Dermis blood vessel endothelial cell (primary cell): ENCODE measurements at regions not wholly inside any gene's neighbourhood (a gene's known extent, or its start where the extent isn't known, plus 50 kb on each side); places are given as distances from the start of the nearest gene placed in this dataset.
"Not testable (repeated sequence)": the region's sequence is repeated elsewhere in the genome, so short reads cannot be mapped to it uniquely, and the experiment has no call there.

Experiments used
- DNase-seq: peaks from one replicate; pipeline ENCODE4 v3.0.0; 2010

GRCh38 chr6:110558575-110558974 lies 82.2 kb upstream of the SLC22A16 start:
- no peak for DNase-seq

- no peak for DNase-seq
These were observed 80.8 kb upstream of the SLC22A16 start for GRCh38 chr6:110557199-110557598.

- DNase-seq: no peak
These were observed 80.1 kb upstream of the SLC22A16 start for GRCh38 chr6:110556317-110557110.

DNA sequence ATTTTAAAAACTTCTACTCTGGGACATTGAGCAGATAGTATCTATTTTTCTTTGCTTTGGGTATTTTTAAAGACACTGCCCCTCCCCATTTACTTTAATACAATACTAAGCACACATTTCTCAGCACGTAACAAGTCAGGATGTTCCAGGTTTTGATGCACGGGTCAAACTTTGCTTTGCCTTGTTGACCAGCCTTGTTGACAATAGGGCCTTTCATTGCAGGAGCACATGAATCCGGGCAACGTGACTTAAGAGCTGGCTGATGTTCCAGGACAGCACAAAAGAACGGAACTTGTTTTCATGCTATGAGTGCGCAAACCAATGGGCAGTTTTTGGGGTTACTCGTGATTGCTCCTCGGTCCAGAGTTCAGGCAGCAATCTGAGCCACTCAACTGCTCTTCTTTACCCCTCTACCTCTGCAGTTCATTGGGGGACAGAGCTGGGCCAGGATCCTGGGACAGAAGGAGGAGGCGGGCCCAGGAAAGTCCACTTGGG lies 78.6 kb upstream of the SLC22A16 start:
- no peak for DNase-seq

DNA sequence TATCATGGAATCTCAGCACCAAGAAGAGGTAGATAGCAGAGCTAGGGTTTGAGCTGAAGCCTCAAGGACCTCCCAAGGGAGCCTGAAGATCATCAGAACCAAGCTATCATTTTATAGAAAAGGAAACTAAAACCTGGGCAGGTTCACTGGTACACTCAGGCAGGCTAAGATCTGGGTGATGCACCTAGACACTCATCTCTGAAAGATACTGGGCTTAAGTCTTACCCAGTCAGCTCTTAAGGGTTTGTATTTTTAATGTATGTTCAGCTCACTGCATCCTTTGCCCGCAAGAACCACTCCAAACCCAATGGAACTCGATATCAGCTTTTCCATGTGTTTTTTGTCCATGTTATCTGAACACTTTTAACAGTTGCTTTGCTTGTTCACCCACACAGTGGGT lies 78.0 kb upstream of the SLC22A16 start:
- no peak for DNase-seq

DNA sequence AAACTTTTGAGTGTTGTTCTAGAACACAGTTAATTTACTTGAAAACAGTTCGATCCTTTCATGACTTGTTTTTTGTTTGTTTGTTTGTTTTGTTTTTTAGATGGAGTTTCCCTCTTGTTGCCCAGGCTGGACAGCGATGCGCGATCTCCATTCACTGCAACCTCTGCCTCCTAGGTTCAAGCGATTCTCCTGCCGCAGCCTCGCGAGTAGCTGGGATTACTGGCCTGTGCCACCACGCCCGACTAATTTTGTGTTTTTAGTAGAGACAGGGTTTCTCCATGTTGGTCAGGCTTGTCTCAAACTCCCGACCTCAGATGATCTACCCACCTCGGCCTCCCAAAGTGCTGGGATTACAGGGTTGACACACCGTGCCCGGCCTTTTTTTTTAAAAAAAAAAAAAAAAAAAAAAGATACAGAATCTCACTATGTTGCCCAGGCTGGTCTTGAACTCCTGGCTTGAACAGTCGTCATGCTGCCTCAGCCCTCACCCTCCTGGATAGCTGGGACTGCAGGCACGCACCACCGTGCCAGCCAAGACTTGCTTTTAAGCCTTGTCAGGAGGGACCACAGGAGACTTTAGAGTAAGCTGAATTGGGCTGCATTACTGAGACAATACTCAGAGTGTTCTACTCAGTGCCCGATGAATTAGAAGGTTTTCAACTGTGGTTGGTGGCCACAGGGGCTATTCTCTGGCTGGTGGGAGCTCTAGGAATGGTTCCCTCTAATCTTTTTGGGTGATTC lies 76.7 kb upstream of the SLC22A16 start:
- DNase-seq: no peak

DNA sequence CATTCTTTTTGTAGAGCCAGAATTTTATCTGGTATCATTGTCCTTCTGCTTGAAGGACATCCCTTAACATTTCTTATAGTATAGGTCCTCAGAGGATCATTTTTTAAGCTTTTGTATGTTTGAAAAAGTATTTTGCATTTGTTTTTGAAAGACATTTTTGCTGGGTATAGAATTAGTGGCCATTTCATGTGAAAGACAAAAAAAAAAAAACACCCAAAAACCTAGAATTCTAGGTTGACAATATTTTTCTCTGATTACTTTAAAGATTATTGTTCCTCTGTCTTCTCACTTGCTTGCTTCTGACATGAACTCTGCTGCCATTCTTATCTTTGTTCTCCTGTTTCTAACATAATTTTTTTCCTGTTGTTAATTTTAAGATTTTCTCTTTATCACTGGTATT lies 75.7 kb upstream of the SLC22A16 start:
- DNase-seq: no peak

DNA sequence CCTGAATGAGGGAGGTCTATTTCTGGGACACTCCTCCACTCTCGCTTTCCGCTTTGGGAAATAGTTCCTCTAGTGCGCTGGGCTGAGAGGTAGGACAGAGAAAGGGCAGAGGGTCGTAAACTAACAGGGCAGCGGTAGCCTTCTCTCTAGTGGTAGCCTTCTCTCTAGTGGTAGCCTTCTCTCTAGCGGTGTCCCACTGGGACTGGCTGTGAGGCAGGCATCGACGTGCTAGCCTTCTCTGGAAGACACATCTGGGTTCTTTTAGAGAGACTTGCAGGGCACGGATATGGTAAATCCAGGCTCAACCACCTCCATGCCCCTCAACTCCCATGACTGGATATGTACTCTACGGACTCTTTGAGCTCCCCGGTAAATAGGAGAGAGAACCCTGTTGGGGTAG lies 74.7 kb upstream of the SLC22A16 start:
- no peak for DNase-seq

DNA sequence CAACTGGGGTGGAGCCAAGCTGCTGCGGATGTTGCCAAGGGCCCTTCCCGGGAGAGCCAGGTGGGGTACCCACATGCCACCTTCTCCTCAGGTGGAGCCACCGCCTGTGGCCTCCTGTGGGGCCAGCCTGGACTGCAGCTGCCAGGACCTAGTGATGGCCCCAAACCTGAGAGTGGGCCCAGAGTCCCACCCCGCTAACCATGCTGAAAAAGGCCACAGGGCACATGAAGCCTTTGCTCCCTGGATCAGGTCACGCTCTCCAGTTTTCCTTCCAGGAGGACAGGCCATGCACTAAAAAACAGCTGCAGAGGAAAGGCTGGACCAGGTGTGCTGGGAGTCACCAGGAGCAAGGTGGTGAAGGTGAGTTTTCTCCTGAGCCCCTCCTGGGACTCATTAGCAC lies 73.9 kb upstream of the SLC22A16 start:
- DNase-seq: no peak

- no peak for DNase-seq
These were observed 72.9 kb upstream of the SLC22A16 start for GRCh38 chr6:110549277-110549676.

DNA sequence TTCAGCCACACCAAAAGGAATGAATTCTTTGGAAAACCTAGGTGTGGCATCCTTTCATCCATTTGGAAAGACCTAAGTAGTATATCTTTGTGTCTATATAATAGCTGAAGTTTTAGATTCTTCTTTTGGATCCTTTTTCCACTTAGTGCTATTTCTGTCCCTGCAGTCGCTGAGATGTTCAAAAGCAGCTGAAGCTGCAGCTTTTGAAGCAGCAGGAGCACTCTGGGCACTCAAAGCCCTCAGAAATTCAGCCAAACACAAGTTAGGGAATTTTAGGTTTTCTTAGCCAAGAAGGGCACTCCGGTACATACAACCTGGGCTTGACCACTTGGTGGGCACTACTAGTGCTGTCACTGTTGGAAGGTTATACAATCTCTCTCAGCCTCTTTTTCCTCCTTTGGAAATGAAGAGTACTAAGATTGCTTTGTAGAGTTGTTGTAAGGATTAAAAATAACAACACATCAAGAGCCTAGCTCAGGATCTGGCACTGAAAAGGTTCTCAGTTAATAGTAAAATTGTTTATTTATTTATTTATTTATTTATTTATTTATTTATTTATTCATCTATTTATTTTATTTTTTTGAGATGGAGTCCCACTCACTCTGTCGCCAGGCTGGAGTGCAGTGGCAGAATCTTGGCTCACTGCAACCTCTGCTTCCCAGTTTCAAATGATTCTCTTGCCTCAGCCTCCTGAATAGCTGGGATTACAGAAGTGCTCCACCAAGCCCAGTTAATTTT lies 71.9 kb upstream of the SLC22A16 start:
- no peak for DNase-seq

GRCh38 chr6:110547266-110547964 lies 71.0 kb upstream of the SLC22A16 start:
- no peak for DNase-seq

DNA sequence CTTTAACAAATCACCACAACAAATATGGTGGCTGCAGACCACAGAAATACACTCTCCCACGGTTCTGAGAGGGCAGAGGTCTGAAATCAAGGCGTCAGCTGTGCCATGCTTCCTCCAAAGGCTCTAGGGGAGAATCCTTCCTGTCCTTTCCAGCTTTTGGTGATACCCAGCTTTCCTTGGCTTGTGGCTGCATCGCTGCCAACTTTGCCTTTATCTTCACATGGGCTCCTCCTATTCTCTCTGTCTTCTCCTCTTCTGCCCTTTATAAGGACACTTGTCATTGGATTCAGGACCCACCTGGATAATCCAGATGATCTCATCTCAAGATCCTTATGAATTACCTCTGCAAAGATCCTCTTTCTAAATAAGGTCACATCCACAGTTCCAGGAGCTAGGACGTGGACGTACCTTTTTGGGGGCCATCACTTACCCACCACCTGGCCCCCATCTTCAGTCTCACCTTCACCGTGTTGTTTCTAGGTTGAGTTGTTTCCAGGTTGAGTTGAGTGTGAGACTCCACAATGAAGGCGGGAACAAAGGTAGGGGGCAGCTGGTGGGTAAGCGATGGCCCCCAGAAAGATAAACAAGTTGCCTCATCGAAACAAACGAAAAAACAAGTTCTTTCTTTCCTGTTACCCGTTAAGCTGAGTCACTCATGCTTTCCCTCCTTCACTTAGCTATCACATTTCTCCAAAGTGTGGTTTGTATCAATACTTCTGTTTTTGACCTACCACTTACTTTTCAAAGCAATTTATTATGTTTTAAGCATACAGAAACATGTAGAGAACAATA lies 68.9 kb upstream of the SLC22A16 start:
- no peak for DNase-seq

DNA sequence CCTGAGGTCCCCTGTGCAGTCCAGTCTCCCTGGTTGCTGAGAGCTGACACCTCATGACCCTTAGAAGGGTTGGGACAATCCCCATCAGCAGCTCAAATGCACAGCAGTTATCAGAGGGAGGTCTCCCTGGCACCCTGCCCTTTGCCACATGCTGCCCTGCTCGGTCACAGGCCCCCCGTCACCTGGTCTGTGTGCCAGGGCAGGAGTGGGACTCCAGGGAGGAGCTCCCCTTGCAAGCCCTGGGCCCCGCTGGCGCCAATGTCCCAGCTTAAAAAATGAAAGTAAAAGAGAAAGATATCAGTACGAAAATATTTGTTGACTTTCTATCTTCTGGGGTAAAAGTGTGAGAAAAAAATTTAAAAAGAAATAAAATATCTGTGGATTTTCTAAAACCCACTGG lies 68.1 kb upstream of the SLC22A16 start:
- DNase-seq: no peak

DNA sequence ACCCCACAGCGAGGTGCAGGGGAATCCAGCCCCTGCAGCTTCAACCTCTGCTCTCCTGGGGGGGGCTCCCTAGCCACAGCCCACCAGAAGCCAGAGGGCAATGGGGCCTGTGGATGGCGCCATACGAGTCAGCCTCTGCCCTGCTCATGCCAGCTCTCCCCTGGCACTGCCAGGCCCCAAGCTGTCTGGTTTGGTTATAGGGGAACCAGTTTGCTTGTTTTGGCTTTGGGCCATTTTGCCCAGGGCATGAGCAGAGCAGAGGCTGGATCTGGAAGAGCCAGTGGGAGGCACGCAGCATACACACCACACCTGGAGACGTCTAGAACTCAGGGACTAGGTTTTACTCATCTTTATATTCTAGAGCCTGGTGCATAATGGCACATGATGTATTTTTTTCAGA lies 66.7 kb upstream of the SLC22A16 start:
- no peak for DNase-seq

DNA sequence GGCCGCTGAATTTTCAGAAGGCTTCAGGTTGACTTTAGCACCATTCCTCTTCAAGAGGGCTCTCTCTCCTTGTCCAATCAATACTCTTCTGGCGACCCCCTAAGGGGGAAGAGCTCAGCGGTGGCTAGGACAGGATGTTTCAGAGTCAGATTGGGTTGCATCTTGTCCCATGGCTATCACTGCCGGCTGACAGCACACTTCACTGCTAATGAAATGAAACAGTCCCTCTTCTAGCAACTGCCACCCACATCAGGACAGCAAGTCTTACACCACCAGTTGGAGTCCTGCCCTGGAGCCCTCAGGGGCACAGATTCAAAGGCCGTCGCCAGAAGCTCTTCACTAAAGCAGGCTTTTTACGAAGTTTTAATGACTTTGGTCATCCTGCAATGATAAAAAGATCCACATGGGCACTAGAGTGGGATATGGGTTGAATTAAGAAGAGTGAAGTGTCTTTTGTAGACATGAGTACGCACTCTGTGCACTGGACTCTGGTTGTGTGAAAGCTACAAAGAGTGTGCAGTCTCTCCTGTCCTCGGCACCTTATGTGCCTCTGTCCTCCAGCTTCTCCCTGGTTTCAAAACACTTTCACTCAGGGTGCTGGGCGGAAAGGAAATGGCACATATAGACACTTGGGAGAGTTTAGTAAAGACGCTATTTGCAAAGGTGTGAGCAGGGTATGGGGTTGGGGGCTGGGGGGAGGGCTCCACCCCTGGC lies 66.1 kb upstream of the SLC22A16 start:
- DNase-seq: no peak

- DNase-seq: no peak
These were observed 65.4 kb upstream of the SLC22A16 start for GRCh38 chr6:110541701-110542309.

GRCh38 chr6:110539277-110540019 lies 63.0 kb upstream of the SLC22A16 start:
- not testable (repeated sequence) for DNase-seq

GRCh38 chr6:110538416-110539160 lies 62.2 kb upstream of the SLC22A16 start:
- no peak for DNase-seq
